Memory B cell (primary cell): ENCODE measurements at regions not wholly inside any gene's neighbourhood (a gene's known extent, or its start where the extent isn't known, plus 50 kb on each side); places are given as distances from the start of the nearest gene placed in this dataset.

ENCODE experiments used
- ATAC-seq: fragments of 150-1000 bp; cut with Tn5 transposase; 2 replicates; pipeline ENCODE4 v1.10.0; 2021; ENCODE audit warnings: low read depth, mild to moderate bottlenecking, moderate library complexity
- DNase-seq, 2 donors: peaks; one replicate each; pipeline ENCODE4 v3.0.0; 2022; ENCODE audit warnings: low spot score in 2 of 2
- H3K27ac Mint-ChIP-seq: one replicate; pipeline ENCODE4 v1.8.0; 2022; ENCODE audit warnings: mild to moderate bottlenecking, moderate library complexity, mixed read lengths
- H3K27me3 Mint-ChIP-seq: one replicate; pipeline ENCODE4 v1.8.0; 2022; ENCODE audit warnings: mixed read lengths
- H3K36me3 Mint-ChIP-seq: one replicate; pipeline ENCODE4 v1.8.0; 2022; ENCODE audit warnings: mild to moderate bottlenecking, mixed read lengths
- H3K4me1 Mint-ChIP-seq: one replicate; pipeline ENCODE4 v1.8.0; 2022; ENCODE audit warnings: mixed read lengths
- H3K4me3 Mint-ChIP-seq: one replicate; pipeline ENCODE4 v1.8.0; 2022; ENCODE audit warnings: mild to moderate bottlenecking, moderate library complexity, mixed read lengths
- H3K9me3 Mint-ChIP-seq: one replicate; pipeline ENCODE4 v1.8.0; 2022; ENCODE audit warnings: mixed read lengths

GRCh38 chr1:118323246-118323645 lies 138.2 kb upstream of the SPAG17 start:
- ATAC-seq (no peak), DNase-seq (no peak)
- H3K27ac Mint-ChIP-seq: no peak overlapping the region

GRCh38 chr1:118322331-118322730 lies 137.3 kb upstream of the SPAG17 start:
- Mint-ChIP-seq H3K27ac (no peak overlapping the region), H3K4me3 (no peak overlapping the region), H3K9me3 (no peaks in the 10 kb centered on the region), H3K4me1 (no peaks in the 10 kb centered on the region), H3K27me3 (no peaks in the 10 kb centered on the region), H3K36me3 (no peaks in the 10 kb centered on the region)
- no peak for DNase-seq
- ATAC-seq: no peak

More at GRCh38 chr1:118323246-118323645, 138.2 kb upstream of the SPAG17 start:
- H3K9me3 Mint-ChIP-seq: no peaks in the 10 kb centered on the region
- no peaks in the 10 kb centered on the region for H3K36me3 Mint-ChIP-seq
- no peaks in the 10 kb centered on the region for H3K4me1 Mint-ChIP-seq
- H3K4me3 Mint-ChIP-seq: no peak overlapping the region
- H3K27me3 Mint-ChIP-seq: peaks cover 1% of the 10 kb centered on the region

GRCh38 chr1:118321840-118322239 lies 136.8 kb upstream of the SPAG17 start:
- Mint-ChIP-seq H3K27ac (no peak overlapping the region), H3K27me3 (no peaks in the 10 kb centered on the region), H3K4me3 (no peak overlapping the region), H3K4me1 (no peaks in the 10 kb centered on the region), H3K9me3 (no peaks in the 10 kb centered on the region), H3K36me3 (no peaks in the 10 kb centered on the region)
- DNase-seq: no peak
- ATAC-seq: no peak

- Mint-ChIP-seq H3K27me3 (no peaks in the 10 kb centered on the region), H3K9me3 (no peaks in the 10 kb centered on the region), H3K4me3 (no peak overlapping the region), H3K36me3 (no peaks in the 10 kb centered on the region), H3K4me1 (no peaks in the 10 kb centered on the region), H3K27ac (no peak overlapping the region)
- DNase-seq (no peak), ATAC-seq (no peak)
Measured at GRCh38 chr1:118317842-118318614, 133.0 kb upstream of the SPAG17 start.

GRCh38 chr1:118306851-118307250 lies 121.8 kb upstream of the SPAG17 start:
- Mint-ChIP-seq H3K9me3 (no peaks in the 10 kb centered on the region), H3K36me3 (no peaks in the 10 kb centered on the region), H3K27me3 (peaks cover 1% of the 10 kb centered on the region), H3K4me1 (no peaks in the 10 kb centered on the region), H3K4me3 (no peak overlapping the region), H3K27ac (no peak overlapping the region)
- no peak for ATAC-seq
- no peak for DNase-seq

GRCh38 chr1:118304722-118305359 lies 119.8 kb upstream of the SPAG17 start:
- Mint-ChIP-seq H3K4me3 (no peak overlapping the region), H3K36me3 (no peaks in the 10 kb centered on the region), H3K9me3 (no peaks in the 10 kb centered on the region), H3K27ac (no peak overlapping the region), H3K4me1 (no peaks in the 10 kb centered on the region), H3K27me3 (peaks cover 1% of the 10 kb centered on the region)
- ATAC-seq (no peak), DNase-seq (no peak)

GRCh38 chr1:118303534-118303933 lies 118.5 kb upstream of the SPAG17 start:
- H3K36me3 Mint-ChIP-seq: no peaks in the 10 kb centered on the region
- DNase-seq: no peak

GRCh38 chr1:118303064-118303463 lies 118.0 kb upstream of the SPAG17 start:
- H3K4me1 Mint-ChIP-seq: no peaks in the 10 kb centered on the region
- H3K27ac Mint-ChIP-seq: no peak overlapping the region
- peaks cover 3% of the 10 kb centered on the region for H3K27me3 Mint-ChIP-seq
- DNase-seq: no peak
- no peaks in the 10 kb centered on the region for H3K36me3 Mint-ChIP-seq
- no peak overlapping the region for H3K4me3 Mint-ChIP-seq
- no peak for ATAC-seq
- H3K9me3 Mint-ChIP-seq: no peaks in the 10 kb centered on the region

More at GRCh38 chr1:118303534-118303933, 118.5 kb upstream of the SPAG17 start:
- H3K27me3 Mint-ChIP-seq: peaks cover 3% of the 10 kb centered on the region
- no peak overlapping the region for H3K27ac Mint-ChIP-seq
- H3K4me1 Mint-ChIP-seq: no peaks in the 10 kb centered on the region
- ATAC-seq: no peak
- no peaks in the 10 kb centered on the region for H3K9me3 Mint-ChIP-seq
- H3K4me3 Mint-ChIP-seq: no peak overlapping the region

GRCh38 chr1:118302145-118302544 lies 117.1 kb upstream of the SPAG17 start:
- Mint-ChIP-seq H3K9me3 (no peaks in the 10 kb centered on the region), H3K36me3 (no peaks in the 10 kb centered on the region), H3K27me3 (peaks cover 3% of the 10 kb centered on the region), H3K4me1 (no peaks in the 10 kb centered on the region), H3K27ac (no peak overlapping the region), H3K4me3 (no peak overlapping the region)
- no peak for ATAC-seq
- no peak for DNase-seq

- Mint-ChIP-seq H3K4me3 (no peak overlapping the region), H3K36me3 (no peaks in the 10 kb centered on the region), H3K4me1 (no peaks in the 10 kb centered on the region), H3K27me3 (peaks cover 3% of the 10 kb centered on the region), H3K9me3 (no peaks in the 10 kb centered on the region), H3K27ac (no peak overlapping the region)
- no peak for DNase-seq
- no peak for ATAC-seq
Measured at GRCh38 chr1:118300808-118301207, 115.8 kb upstream of the SPAG17 start.

GRCh38 chr1:118298397-118298796 lies 113.4 kb upstream of the SPAG17 start:
- Mint-ChIP-seq H3K36me3 (no peaks in the 10 kb centered on the region), H3K4me3 (no peak overlapping the region), H3K27ac (no peak overlapping the region)

GRCh38 chr1:118297521-118297920 lies 112.5 kb upstream of the SPAG17 start:
- no peak for ATAC-seq
- H3K27me3 Mint-ChIP-seq: peaks cover 5% of the 10 kb centered on the region
- no peaks in the 10 kb centered on the region for H3K9me3 Mint-ChIP-seq
- H3K4me3 Mint-ChIP-seq: no peak overlapping the region
- no peaks in the 10 kb centered on the region for H3K36me3 Mint-ChIP-seq
- no peak overlapping the region for H3K27ac Mint-ChIP-seq
- H3K4me1 Mint-ChIP-seq: no peaks in the 10 kb centered on the region
- DNase-seq: no peak

More at GRCh38 chr1:118298397-118298796, 113.4 kb upstream of the SPAG17 start:
- ATAC-seq (no peak), DNase-seq (no peak)
- H3K27me3 Mint-ChIP-seq: peaks cover 3% of the 10 kb centered on the region
- H3K9me3 Mint-ChIP-seq: no peaks in the 10 kb centered on the region
- no peaks in the 10 kb centered on the region for H3K4me1 Mint-ChIP-seq

GRCh38 chr1:118294875-118295642 lies 110.0 kb upstream of the SPAG17 start:
- Mint-ChIP-seq H3K27me3 (peaks cover 5% of the 10 kb centered on the region), H3K9me3 (no peaks in the 10 kb centered on the region)
- ATAC-seq: no peak

GRCh38 chr1:118291661-118292060 lies 106.6 kb upstream of the SPAG17 start:
- no peaks in the 10 kb centered on the region for H3K36me3 Mint-ChIP-seq
- DNase-seq: no peak
- H3K4me1 Mint-ChIP-seq: no peaks in the 10 kb centered on the region
- ATAC-seq: no peak
- H3K27me3 Mint-ChIP-seq: peaks cover 2% of the 10 kb centered on the region
- no peak overlapping the region for H3K27ac Mint-ChIP-seq
- no peak overlapping the region for H3K4me3 Mint-ChIP-seq
- H3K9me3 Mint-ChIP-seq: no peaks in the 10 kb centered on the region

More at GRCh38 chr1:118294875-118295642, 110.0 kb upstream of the SPAG17 start:
- Mint-ChIP-seq H3K27ac (no peak overlapping the region), H3K36me3 (no peaks in the 10 kb centered on the region), H3K4me3 (no peak overlapping the region), H3K4me1 (no peaks in the 10 kb centered on the region)
- no peak for DNase-seq
